T follicular helper cell (primary cell): ENCODE measurements at regions not wholly inside any gene's neighbourhood (a gene's known extent, or its start where the extent isn't known, plus 50 kb on each side); places are given as distances from the start of the nearest gene placed in this dataset.
A peak's percentile ranks its signal among the peaks of the same experiment; 100 is the strongest.

ENCODE experiments used
- DNase-seq: peaks from one replicate; pipeline ENCODE4 v3.0.0-alpha.2; 2020; ENCODE audit warnings: low read depth

- DNase-seq: no peak
Measured at GRCh38 chr3:70558956-70559355, 246.5 kb upstream of the MDFIC2 start.

DNA sequence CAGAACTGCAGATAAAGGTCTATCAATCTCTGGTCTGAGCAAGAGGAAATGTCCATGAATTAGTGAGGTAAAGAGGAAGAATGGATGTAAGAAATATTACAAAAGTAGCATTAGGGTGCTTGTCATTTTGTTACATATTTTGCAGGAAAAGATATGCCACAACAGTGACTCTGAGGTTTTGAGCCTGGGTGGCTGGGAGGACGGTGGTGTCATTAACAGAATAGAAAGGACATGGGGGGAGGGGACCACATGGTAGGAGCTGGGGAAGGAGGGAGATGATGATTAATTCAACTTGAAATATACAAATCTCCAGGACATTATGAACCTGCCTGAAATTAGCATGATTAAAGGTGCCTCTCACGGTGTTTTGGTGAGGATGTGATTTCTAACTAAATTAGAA is 245.5 kb upstream of the MDFIC2 start:
- DNase-seq: no peak

DNA sequence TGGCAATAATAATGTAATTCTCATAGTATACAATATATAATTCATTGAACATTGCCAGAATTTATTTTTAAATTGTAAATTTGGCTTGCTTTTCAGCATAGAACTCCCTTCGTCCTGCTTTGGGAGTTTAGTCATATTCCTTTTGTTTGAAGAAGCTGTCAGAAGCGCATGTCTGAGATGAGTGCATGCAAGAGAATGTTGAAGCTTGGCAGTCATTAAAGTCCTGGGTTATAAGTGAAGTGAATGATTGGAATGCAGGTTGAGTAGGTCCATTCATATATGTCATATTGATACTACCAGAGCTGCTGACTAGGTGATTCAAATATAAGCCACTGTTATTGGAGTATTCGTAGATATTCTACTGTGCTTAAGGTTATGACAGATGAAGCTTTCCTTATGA is 243.6 kb upstream of the MDFIC2 start:
- DNase-seq: no peak

- no peak for DNase-seq
Measured at GRCh38 chr3:70554170-70554569, 241.7 kb upstream of the MDFIC2 start.

DNA sequence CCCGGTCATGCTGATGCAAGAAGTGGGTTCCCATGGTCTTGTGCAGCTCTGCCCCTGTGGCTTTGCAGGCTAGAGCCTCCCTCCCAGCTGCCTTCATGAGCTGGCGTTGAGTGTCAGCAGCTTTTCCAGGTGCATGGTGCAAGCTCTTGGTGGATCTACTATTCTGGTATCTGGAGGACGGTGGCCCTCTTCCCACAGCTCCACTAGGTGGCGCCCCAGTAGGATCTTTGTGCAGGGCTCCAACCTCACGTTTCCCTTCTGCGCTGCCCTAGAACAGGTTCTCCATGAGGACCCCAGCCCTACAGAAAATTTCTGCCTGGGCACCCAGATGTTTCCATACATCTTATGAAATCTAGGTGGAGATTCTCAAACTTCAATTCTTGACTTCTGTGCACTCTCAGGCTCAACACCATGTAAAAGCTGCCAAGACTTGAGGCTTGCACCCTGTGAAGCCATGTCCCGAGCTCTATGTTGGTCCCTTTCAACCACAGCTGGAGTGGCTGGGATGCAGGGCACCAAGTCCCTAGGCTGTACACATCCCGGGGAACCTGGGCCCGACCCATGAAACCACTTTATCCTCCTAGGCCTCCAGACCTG is 238.4 kb upstream of the MDFIC2 start:
- peak; percentile 60 for DNase-seq

- no peak for DNase-seq
Measured at GRCh38 chr3:70546679-70547078, 234.2 kb upstream of the MDFIC2 start.

- DNase-seq: no peak
Measured at GRCh38 chr3:70543493-70543892, 231.1 kb upstream of the MDFIC2 start.

DNA sequence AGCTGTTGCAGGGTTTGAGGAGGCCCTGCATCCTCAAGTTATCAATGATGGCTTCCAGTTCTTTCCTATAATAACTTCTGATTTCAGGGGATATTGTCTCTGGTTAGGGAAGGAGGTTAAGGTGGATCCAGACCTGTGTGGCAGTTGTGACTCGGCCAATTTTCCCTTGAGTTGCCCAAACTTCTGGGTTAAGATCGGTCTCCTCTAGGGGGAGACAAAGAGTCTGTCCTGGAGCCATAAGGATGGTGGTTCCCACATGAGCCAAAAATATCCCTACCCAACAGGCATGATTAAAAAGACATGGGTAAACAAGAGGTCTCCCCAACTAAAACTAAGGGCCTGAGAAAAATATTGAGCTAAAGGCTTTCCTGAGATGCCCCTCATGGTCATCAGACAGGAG is 227.5 kb upstream of the MDFIC2 start:
- DNase-seq: no peak

DNA sequence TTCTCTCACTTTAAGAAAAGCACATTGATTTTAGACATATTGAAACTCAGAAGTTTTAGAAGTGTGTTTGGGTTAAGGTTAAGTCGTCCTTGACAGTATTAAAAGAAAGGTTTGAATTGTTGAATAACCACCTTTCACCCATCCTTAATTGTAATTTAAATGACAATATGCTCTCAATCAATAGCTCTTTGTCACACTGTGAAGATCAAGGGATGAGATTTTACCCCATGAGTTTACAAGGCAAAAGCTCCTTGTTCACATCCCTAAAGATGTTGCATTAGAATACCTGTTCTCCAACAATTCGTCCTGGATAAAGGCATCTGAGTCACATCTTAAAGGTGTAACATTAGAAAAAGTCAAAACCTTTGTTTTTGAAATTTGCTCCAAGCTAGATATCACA is 220.4 kb upstream of the MDFIC2 start:
- DNase-seq: no peak

DNA sequence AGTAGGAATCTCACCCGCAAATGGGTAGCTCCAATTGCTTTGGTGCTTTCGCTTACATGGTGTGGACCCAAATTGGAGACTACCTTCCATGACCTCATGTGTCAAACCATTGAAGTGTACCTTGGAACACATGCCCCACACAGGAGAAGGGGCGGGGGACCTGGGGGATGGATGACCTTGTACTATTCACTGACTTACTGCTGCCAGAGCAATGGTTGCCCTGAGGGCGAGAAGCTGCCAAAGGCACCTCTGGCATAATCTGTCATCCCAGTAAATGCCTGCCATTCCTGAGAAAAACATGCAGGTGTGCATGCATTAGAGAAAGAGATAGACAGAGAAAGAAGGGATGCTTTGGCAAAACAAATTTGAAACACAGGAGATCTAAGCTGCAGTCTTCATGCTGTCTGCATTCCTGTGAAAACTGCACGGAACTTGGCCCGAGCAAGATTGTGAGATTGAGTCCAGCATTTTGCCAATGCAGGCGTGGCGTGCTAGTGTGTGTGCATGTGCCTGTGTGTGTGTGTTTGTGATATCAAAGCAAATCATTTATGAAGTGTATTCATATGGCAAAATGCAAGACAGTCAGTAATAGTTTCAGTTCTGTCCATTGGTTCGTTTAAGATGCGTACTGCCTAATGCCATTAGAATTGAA is 219.5 kb upstream of the MDFIC2 start:
- no peak for DNase-seq

DNA sequence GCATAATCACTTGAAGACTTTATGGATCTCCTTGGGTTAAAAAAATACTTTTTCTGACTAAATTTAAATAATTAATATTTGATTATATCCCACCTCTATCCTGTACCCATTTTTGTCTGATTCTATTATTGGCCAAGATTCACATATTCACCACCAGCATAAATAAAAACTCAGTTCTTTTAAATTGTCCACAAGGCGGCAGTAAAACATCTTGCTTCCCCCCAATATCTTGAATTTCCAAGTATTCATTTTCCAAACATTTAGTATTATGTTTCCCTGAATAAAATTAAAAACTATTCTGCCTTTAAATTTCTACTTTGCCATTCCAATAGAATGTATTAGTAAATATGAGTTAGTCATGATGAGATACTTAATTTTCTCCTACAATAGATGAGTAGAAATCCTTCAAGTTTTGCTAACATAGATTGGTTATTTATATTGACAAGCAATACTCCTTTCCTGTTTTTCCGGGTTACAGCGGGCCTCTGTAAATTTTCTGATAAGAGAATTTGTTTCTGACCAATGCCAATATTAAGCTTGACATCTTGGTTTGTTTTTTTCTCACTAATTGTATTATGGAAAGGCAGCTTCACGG is 218.7 kb upstream of the MDFIC2 start:
- DNase-seq: no peak

DNA sequence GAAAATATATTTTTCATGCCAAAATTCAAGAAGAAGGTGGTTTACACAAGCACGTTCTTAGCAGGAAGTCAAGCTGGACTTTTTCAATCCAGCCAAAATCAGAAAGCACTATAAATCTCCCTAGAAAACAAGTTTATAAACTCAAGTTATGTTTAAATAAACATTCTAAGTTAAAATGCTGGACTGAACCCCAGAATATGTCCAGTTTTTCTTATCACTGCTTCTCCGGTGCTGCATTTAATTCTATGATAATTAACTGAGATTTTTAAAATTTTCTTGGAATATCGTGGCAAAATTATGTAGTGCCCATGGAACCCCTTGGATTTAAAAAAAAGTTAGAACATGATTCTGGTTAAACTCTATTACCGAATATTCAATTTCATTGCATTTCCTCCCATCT is 218.2 kb upstream of the MDFIC2 start:
- DNase-seq: no peak

- no peak for DNase-seq
Measured at GRCh38 chr3:70527026-70527425, 214.6 kb upstream of the MDFIC2 start.

DNA sequence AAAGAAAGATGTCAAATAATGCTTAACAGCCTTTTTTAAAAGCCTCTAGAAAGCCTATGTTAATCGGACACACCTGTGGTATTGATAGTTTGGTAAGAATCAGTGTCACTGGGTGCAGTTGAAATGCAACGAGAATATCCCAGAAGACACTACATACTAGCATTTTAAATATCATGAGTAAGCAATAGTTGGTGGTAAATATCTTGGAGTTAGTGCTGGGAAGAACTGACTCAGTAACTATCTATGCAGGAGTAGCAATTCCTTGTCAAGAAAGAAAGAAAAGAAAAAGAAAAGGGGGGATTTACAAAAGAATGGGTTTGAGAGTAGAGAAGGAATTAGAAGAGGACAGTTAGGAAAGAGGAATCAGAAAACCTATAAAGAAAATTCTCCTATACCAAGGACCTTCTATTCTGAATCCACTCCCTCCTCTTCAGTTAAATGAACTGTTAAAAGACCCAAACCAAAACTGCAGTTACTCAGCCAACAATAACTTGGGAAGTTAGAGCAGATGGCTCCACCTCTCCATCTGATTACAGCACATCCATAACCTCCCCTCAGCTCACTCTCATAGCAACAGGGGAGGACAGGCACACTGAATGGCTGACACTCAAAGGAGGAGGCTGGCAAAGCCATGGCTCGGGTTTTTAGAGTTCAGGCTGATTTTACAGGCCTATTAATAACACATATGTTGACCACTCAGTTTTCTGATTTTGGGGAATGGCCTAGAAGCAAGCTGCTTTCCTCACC is 207.6 kb upstream of the MDFIC2 start:
- DNase-seq: no peak

DNA sequence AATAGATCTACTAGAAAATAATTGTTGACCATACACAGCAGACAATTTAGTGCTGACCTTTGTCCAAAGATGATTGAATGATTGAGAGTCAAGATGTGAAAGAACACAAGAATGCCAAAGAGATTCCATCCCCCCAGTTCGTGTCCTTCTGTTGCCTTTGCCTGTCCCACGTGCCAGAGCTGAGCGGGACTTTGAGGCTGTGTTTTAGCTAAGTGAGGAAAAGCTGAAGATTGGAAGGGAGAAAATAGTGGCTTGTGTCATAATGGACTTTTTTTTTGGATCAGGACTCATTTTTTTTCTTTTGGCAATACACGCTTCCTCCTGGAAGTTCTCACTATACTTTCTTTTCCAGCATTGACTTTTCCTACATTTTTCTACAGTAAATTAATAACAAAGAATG is 206.6 kb upstream of the MDFIC2 start:
- no peak for DNase-seq

DNA sequence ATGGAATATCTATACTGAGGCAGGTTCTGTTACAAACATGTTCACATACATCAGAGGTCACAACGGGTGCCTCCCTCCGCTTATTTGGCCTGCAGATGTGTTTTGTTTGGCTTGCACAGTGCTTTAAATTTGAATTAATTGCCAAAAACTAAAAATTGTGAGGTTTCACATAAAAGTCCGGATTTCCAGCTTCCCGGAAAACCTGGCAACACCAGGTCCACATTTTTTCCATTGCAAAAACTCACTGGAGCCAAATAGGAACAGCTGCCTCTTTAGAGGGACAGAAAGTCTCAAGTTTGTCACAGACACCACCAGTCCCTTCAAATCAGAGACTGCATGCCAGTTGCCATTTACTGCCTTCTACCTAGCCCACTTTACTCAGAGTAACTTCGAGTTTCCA is 205.9 kb upstream of the MDFIC2 start:
- DNase-seq: no peak

GRCh38 chr3:70517124-70517890 is 204.9 kb upstream of the MDFIC2 start:
- no peak for DNase-seq

GRCh38 chr3:70516076-70516475 is 203.6 kb upstream of the MDFIC2 start:
- DNase-seq: no peak

DNA sequence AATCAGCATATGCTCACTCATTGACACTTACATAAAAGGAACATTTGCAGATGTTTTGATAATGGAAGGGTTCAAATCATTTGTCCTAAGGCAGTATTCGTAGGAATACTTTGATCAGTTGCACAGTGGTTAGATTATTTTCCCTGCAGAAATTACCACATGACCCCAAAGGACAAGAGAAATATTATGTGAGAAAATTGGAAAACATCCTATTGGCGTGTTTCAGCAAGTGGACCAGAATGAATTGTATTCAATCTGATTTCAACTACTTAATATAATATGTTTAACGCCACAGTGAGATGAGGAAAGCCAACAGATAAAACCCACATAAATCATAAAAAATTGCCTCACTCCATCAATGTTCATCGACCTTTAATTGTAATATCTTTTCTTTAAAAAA is 195.0 kb upstream of the MDFIC2 start:
- DNase-seq: no peak

DNA sequence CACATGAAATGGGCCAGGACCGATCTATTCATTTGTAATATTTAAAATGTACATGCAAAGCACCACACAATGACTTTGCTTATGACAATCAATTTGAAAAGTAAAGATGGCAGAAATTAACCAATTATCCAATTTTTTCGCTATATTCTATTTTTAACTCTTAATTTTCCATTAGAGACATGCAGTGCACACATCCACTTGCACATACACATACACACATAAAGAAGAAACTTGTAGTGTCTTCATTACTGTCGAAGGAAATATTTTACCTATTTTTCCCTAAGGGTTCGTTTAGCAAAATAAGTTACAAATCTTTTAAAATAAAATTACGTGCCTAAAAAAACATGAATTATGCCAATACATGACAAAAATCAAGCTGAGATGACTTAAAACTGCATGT is 194.3 kb upstream of the MDFIC2 start:
- no peak for DNase-seq

DNA sequence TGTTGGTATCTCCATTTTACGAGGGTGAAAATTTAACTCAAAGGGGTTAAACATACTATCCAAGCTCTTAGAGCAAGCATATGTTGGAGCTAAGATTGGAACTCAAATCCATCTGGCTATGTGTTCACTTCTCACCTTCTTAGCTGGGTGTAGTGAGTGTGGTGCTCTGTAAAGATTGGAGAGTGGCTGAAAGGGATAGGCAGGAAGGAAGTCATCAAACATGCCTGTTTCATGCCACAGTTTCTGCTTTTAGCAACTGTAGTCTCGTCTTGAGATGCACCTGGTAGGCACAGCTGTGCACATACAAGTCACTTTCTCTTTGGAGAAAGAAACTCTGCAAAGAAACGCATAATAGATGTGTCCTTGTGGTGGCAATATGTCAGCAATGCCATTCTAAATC is 189.1 kb upstream of the MDFIC2 start:
- no peak for DNase-seq

GRCh38 chr3:70488816-70489215 is 176.4 kb upstream of the MDFIC2 start:
- DNase-seq: no peak
